ENCODE measurements at regions not wholly inside any gene's neighbourhood (a gene's known extent, or its start where the extent isn't known, plus 50 kb on each side); places are given as distances from the start of the nearest gene placed in this dataset.
"Not testable (repeated sequence)": the region's sequence is repeated elsewhere in the genome, so short reads cannot be mapped to it uniquely, and the experiment has no call there.

GRCh38 chr12:74595696-74596095 is 58.1 kb downstream of the ATXN7L3B start:
- DNase-seq (ENCODE audit: low read depth in 2 of 2), result no peak

- no peak for DNase-seq (ENCODE audit: low read depth in 2 of 2)
These were observed 61.2 kb downstream of the ATXN7L3B start for GRCh38 chr12:74598819-74599218.

DNA sequence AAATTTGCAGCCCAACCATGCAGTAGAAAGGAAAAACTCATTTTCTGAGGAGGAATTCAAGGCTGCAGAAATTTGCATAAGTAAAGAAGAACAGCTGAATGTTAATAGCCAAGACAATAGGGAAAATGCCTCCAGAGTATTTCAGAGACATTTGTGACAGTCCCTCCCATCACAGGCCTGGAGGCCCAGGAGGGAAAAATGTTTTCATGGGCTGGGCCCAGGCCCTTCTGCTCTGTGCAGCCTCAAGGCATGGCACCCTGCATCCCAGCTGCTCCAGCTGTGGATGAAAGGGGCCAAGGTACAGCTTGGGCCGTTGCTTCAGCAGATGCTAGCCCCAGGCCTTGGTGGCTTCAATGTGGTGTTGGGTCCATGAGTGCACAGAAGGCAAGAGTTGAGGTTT is 62.3 kb downstream of the ATXN7L3B start:
- no peak for DNase-seq (ENCODE audit: low read depth in 2 of 2)

DNA sequence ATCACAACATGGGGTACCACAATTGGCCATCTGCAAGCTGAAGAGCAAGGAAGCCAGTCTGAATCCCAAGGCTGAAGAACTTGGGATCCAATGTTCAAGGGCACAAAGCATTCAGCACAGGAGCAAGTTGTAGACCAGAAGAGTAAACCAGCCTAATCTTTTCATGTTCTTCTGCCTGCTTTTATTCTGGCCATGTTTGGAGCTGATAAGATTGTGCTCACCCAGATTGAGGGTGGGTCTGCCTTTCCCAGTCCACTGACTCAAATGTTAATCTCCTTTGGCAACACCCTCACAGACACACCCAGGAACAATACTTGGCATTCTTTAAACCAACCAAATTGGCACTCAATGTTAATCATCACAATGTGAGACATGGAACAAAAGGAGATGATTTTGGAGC is 63.2 kb downstream of the ATXN7L3B start:
- DNase-seq (ENCODE audit: low read depth in 2 of 2), result not testable (repeated sequence)

DNA sequence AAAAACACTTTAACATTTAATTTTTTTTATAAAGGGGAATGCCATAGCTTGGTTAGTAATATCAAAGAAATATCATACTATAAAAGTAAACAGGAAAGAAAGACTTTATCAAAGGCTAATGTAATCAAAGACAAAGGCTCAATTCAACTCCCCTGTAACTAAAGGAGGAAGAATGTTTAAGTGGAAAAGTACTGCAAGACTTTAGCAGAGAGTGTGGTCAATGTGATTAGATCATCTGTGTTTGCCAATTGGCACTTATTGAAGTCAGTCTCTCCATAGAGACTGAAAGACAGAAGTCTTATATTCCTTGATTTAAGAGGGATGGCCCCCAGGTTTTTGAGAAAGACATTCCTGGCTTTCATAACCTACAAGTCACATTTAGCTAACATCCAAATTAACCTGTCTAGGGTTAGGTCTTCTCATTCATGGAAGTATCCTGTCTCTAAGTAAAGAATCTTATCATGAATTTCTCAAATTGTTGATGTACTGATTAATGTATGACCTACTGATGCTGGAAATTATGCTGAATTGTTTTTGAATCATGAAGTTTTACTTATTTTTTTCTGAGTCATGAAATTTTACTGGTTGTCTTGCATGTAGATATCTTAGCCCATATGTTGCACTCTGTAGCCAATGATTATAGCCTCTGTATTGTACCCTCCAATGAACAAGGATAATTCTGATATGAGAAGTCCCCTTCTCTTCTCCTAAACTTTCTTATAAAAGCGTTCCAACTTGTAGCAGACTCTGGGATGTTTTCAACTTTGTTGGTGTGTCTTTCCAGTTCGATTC is 65.4 kb downstream of the ATXN7L3B start:
- no peak for DNase-seq (ENCODE audit: low read depth in 2 of 2)

DNA sequence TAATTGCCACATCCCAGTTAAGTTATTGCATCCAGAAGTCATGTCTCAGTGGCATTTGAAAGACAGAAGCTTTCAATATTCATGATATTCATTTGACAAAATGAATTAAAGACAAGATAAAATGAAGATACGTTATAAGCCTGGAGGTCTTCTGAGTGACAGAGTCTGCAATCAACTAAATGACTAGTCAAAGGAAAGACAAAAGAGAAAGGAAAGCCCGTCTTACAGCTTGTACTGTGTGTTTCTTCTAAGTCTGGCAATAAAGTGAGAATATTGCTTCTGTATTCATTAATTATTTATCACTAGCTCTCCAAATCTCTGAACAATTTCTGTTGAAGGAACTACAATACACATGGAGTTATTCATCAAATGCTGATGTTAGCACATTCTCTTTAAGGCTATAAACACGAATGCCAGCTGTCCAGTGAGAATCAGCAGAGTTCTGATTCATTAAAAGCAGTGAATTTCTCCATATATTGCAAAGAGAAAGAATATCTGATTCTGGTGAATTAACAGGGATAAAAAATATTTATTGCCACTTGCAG is 70.7 kb downstream of the ATXN7L3B start:
- DNase-seq (ENCODE audit: low read depth in 2 of 2), result no peak

- no peak for DNase-seq (ENCODE audit: low read depth in 2 of 2)
These were observed 73.1 kb downstream of the ATXN7L3B start for GRCh38 chr12:74610711-74611110.

- no peak for DNase-seq (ENCODE audit: low read depth in 2 of 2)
These were observed 76.8 kb downstream of the ATXN7L3B start for GRCh38 chr12:74614426-74614825.

DNA sequence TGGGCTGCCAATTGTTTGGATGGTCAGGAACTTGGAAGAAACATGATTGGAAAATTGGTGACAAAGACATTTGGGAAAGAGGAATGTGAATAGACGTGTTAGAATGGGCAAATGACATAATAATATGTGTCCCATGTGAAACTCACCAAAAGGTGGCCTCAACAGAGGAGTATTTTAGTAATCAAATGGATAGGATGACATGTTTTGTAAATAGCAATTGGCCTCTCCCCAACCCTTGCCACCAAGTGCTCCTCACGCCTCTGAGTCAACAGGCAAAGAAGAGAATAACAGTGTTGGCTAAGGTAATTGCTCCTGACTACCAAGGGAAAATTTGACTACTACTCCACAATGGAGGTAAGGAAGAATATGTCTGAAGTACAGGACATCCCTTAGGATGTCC is 81.4 kb downstream of the ATXN7L3B start:
- DNase-seq (ENCODE audit: low read depth in 2 of 2), result no peak

GRCh38 chr12:74619884-74620283 is 82.2 kb downstream of the ATXN7L3B start:
- no peak for DNase-seq (ENCODE audit: low read depth in 2 of 2)

DNA sequence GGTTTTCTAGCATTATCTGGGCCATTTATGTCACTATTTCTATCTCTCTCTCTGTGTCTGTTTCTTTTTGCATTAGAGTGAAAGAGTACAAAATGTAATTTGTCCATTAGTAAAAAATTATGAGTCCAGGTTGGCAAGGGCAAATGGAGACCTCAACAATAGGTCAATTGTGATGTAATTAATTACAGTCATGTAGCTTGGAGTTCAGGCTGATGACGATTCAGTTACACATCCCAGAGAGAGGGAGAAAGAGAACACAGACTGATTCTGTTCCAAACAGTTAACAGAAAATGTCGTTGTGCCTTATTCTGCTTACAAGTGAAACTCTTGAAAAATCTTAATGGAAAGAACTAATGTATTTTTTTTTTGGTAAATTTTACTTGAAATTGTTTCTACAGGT is 83.3 kb downstream of the ATXN7L3B start:
- DNase-seq (ENCODE audit: low read depth in 2 of 2), result no peak

- no peak for DNase-seq (ENCODE audit: low read depth in 2 of 2)
These were observed 86.6 kb downstream of the ATXN7L3B start for GRCh38 chr12:74624201-74624600.

- DNase-seq (ENCODE audit: low read depth in 2 of 2), result no peak
These were observed 88.8 kb downstream of the ATXN7L3B start for GRCh38 chr12:74626397-74626796.

DNA sequence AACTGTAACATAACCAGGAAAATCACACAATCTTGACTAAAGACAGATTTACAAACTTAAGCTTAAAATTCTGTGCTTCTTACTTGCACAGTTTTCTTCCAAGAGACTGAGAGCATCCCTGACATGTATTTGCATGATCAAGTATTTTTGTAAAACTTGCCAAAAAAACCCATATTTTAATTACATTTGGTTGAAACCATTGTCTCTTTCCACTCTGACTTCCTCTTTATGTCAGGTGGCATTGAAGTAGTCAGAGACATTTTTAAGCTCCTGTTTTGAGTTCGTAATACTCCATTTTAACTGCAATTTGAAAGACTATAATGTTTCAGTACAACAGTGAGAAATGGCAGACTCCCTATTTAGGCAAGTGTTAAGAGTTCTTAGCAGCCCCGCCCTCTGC is 103.6 kb downstream of the ATXN7L3B start:
- DNase-seq (ENCODE audit: low read depth in 2 of 2), result no peak

- DNase-seq (ENCODE audit: low read depth in 2 of 2), result no peak
These were observed 104.1 kb downstream of the ATXN7L3B start for GRCh38 chr12:74641694-74642093.

DNA sequence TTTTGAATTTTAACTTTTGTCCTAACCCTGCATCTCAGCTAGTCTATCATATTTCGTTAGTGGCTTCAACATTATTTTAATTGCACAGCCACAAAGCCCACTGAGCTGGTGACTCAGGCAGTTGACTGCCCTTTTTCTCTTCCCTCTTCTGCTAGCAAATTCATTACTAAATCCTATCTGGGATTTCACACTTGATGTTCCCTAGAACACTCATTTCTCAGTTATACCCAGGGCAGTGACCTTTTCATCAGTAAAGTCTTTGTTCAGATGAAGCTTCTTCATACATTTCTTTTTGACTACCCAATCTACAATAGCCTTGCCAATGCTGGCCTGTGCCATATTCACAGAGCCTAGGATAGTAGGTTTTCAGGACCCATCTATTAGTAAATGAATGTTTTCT is 107.0 kb downstream of the ATXN7L3B start:
- DNase-seq (ENCODE audit: low read depth in 2 of 2), result no peak

DNA sequence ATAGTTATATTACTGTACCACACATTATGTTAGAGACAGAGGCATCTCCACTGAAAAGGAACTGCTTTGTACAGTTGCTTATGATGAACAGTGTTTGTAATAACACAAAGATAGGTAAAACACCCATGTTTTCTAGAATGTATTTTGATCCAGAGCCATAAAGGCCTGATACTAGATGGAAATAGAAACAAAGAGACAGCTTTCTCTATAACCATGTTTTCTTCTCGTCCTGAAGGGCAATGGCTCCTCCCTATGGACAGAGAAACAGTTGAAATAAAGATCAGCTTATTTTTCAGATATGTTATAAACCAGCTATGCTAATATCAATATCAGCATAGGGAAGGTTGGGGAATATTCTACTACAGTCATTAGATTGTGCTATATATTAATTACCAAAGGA is 109.2 kb downstream of the ATXN7L3B start:
- DNase-seq (ENCODE audit: low read depth in 2 of 2), result no peak

GRCh38 chr12:74647256-74647655 is 109.6 kb downstream of the ATXN7L3B start:
- no peak for DNase-seq (ENCODE audit: low read depth in 2 of 2)

GRCh38 chr12:74656251-74656650 is 118.6 kb downstream of the ATXN7L3B start:
- DNase-seq (ENCODE audit: low read depth in 2 of 2), result no peak

DNA sequence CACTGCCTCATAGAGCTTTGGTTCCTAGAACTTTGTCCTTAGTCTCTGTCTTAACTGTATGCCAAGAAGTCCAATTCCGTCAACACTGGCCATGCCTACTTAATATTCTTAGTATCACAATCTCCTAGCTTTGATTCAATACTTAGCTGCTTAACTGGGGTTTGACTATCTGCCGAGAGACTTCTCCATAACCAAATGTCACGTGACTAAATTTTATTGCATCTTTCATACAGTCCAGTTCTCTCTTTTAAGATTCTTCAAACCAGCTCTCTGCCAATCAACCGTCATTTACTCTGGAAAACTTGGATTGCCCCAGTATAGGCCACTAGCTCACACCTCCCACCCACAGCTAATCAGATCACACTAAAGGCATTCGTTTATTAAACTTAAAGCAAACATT is 122.8 kb downstream of the ATXN7L3B start:
- no peak for DNase-seq (ENCODE audit: low read depth in 2 of 2)

DNA sequence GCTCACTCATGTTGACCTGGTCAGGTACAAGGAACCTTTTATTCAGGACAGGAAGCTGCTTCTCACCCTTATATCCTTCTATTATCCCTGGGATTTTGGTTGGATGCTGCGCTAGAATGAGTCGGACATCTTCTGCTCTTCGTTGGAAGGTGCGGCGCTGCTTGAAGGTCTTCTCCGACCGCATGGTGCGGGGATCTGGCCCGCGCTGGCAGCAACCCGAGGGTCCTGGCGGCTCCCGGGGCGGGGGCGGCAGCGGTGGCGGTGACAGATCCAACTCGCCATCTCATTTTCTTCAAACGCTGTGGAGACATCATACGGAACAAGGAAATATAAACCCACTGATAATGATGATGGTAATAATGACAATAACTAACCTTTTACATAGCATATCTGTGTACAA is 126.3 kb downstream of the ATXN7L3B start:
- no peak for DNase-seq (ENCODE audit: low read depth in 2 of 2)

GRCh38 chr12:74665690-74666089 is 128.1 kb downstream of the ATXN7L3B start:
- no peak for DNase-seq (ENCODE audit: low read depth in 2 of 2)

DNA sequence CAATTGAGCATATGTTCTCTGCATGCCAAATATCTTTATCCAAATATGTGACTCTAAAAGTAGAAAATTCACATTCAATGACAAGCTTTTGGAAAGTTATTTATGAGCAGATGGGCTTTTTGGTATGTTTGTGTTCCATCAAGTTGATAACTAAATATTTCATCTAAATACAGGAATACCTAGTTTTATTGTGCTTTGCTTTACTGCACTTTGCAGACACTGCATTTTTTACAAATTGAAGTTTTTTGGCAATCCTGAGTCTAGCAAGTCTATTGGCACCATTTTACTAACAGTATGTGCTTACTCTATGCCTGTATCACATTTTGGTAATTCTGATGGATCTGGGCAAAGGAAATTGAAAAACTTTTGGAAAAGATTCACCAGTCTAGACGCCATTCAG is 133.8 kb downstream of the ATXN7L3B start:
- DNase-seq (ENCODE audit: low read depth in 2 of 2), result no peak

- DNase-seq (ENCODE audit: low read depth in 2 of 2), result not testable (repeated sequence)
These were observed 139.3 kb downstream of the ATXN7L3B start for GRCh38 chr12:74676955-74677354.
